SK-N-MC (cell line): ENCODE measurements at regions not wholly inside any gene's neighbourhood (a gene's known extent, or its start where the extent isn't known, plus 50 kb on each side); places are given as distances from the start of the nearest gene placed in this dataset.
"Not testable (repeated sequence)": the region's sequence is repeated elsewhere in the genome, so short reads cannot be mapped to it uniquely, and the experiment has no call there.

Experiments
- EZH2 ChIP-seq: fragments of 200-600 bp; sonication (generic); IDR thresholded peaks from one replicate; pipeline ENCODE4 v1.6.1; 2017; ENCODE audit warnings: antibody characterized with exemption
- POLR2AphosphoS5 ChIP-seq: IDR thresholded peaks from 2 replicates; pipeline ENCODE4 v1.6.1; 2012; ENCODE audit warnings: mild to moderate bottlenecking, low read depth, low read length, borderline replicate concordance

DNA sequence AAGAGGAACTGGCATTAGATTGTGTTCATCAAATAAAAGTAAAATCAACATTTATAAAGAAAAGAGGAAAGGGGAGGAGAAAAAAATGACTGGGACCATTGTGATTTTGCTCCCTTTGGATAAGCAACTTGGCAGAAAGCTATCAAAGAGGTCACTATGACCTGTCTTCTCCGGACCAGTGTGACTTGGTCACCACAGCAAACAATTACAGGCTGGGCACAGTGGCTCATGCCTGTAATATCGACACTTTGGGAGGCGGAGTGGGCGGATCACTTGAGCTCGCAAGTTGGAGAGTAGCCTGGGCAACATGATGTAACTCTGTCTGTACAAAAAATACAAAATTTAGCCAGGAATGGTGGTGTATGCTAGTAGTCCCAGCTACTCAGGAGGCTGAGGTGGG, 55.5 kb upstream of the PPIAL4F start:
- not testable (repeated sequence) for TF ChIP-seq POLR2AphosphoS5, EZH2
